Nephron progenitor cell (in vitro differentiated cells): ENCODE measurements at regions not wholly inside any gene's neighbourhood (a gene's known extent, or its start where the extent isn't known, plus 50 kb on each side); places are given as distances from the start of the nearest gene placed in this dataset.

Experiments
- DNase-seq: peaks from one replicate; pipeline ENCODE4 v3.0.0; 2021
- H3K27ac Mint-ChIP-seq: 2 replicates; pipeline ENCODE4 v1.8.0; 2021; ENCODE audit warnings: mild to moderate bottlenecking, moderate library complexity, mixed read lengths
- H3K27me3 Mint-ChIP-seq: 2 replicates; pipeline ENCODE4 v1.8.0; 2021; ENCODE audit warnings: mild to moderate bottlenecking, low read depth, mixed read lengths; ENCODE audit not compliant: poor library complexity
- H3K36me3 Mint-ChIP-seq: 2 replicates; pipeline ENCODE4 v1.8.0; 2021; ENCODE audit warnings: low read depth, mixed read lengths
- H3K4me1 Mint-ChIP-seq: 2 replicates; pipeline ENCODE4 v1.8.0; 2021; ENCODE audit warnings: mixed read lengths
- H3K4me3 Mint-ChIP-seq: 2 replicates; pipeline ENCODE4 v1.8.0; 2021; ENCODE audit warnings: mild to moderate bottlenecking, moderate library complexity, mixed read lengths
- H3K9me3 Mint-ChIP-seq: 2 replicates; pipeline ENCODE4 v1.8.0; 2021; ENCODE audit warnings: mild to moderate bottlenecking, moderate library complexity, mixed read lengths
- CTCF ChIP-seq: fragments of 200-600 bp; sonication (generic); IDR thresholded peaks from 2 replicates; pipeline ENCODE4 v1.5.0; 2021; ENCODE audit warnings: antibody characterized with exemption

GRCh38 chr13:106986033-106986484 lies 418.1 kb upstream of the ARGLU1 start:
- DNase-seq = no peak

GRCh38 chr13:106985481-106985880 lies 417.5 kb upstream of the ARGLU1 start:
- Mint-ChIP-seq H3K9me3 (peaks cover 11% of the 10 kb centered on the region), H3K4me3 (no peak overlapping the region), H3K4me1 (peaks cover 32% of the 10 kb centered on the region), H3K36me3 (no peaks in the 10 kb centered on the region), H3K27ac (no peak overlapping the region), H3K27me3 (peaks cover 7% of the 10 kb centered on the region)
- no peak for TF ChIP-seq CTCF
- no peak for DNase-seq

More at GRCh38 chr13:106986033-106986484, 418.1 kb upstream of the ARGLU1 start:
- Mint-ChIP-seq H3K4me3 (no peak overlapping the region), H3K27ac (peak overlapping the region; percentile 27), H3K36me3 (no peaks in the 10 kb centered on the region), H3K27me3 (peaks cover 7% of the 10 kb centered on the region), H3K4me1 (peaks cover 32% of the 10 kb centered on the region), H3K9me3 (peaks cover 11% of the 10 kb centered on the region)
- no peak for TF ChIP-seq CTCF

GRCh38 chr13:106981051-106981450 lies 413.1 kb upstream of the ARGLU1 start:
- peaks cover 4% of the 10 kb centered on the region for H3K9me3 Mint-ChIP-seq
- no peak overlapping the region for H3K4me3 Mint-ChIP-seq
- no peak for DNase-seq
- H3K4me1 Mint-ChIP-seq = peaks cover 16% of the 10 kb centered on the region
- no peak for TF ChIP-seq CTCF
- peaks cover 7% of the 10 kb centered on the region for H3K27me3 Mint-ChIP-seq
- H3K27ac Mint-ChIP-seq = no peak overlapping the region
- H3K36me3 Mint-ChIP-seq = no peaks in the 10 kb centered on the region

GRCh38 chr13:106967391-106967790 lies 399.5 kb upstream of the ARGLU1 start:
- H3K4me3 Mint-ChIP-seq = no peak overlapping the region
- no peaks in the 10 kb centered on the region for H3K36me3 Mint-ChIP-seq
- no peak for TF ChIP-seq CTCF
- no peaks in the 10 kb centered on the region for H3K4me1 Mint-ChIP-seq
- no peak for DNase-seq
- H3K9me3 Mint-ChIP-seq = no peaks in the 10 kb centered on the region
- H3K27me3 Mint-ChIP-seq = peaks cover 5% of the 10 kb centered on the region
- H3K27ac Mint-ChIP-seq = no peak overlapping the region

- DNase-seq = no peak
- Mint-ChIP-seq H3K9me3 (no peaks in the 10 kb centered on the region), H3K27ac (no peak overlapping the region), H3K4me3 (no peak overlapping the region), H3K36me3 (no peaks in the 10 kb centered on the region), H3K4me1 (peaks cover 12% of the 10 kb centered on the region), H3K27me3 (peaks cover 5% of the 10 kb centered on the region)
- TF ChIP-seq CTCF = no peak
Measured at GRCh38 chr13:106963151-106963550, 395.2 kb upstream of the ARGLU1 start.

GRCh38 chr13:106961651-106962050 lies 393.7 kb upstream of the ARGLU1 start:
- H3K27ac Mint-ChIP-seq = no peak overlapping the region
- no peaks in the 10 kb centered on the region for H3K9me3 Mint-ChIP-seq
- peaks cover 5% of the 10 kb centered on the region for H3K27me3 Mint-ChIP-seq
- no peaks in the 10 kb centered on the region for H3K36me3 Mint-ChIP-seq
- H3K4me1 Mint-ChIP-seq = peaks cover 12% of the 10 kb centered on the region
- no peak for TF ChIP-seq CTCF
- no peak overlapping the region for H3K4me3 Mint-ChIP-seq
- DNase-seq = no peak
